Activated CD8-positive, alpha-beta T cell treated with anti-CD3 and anti-CD28 coated beads for 36 hours (primary cell): ENCODE measurements at regions not wholly inside any gene's neighbourhood (a gene's known extent, or its start where the extent isn't known, plus 50 kb on each side); places are given as distances from the start of the nearest gene placed in this dataset.

Experiments
- ATAC-seq: fragments of 200-7000 bp; cut with Tn5 transposase; one replicate; pipeline ENCODE4 v1.10.0; 2021; ENCODE audit warnings: mild to moderate bottlenecking, moderate library complexity
- CTCF ChIA-PET: fragments of 350-600 bp; sonication (Branson Sonifier 250); formaldehyde crosslinking; loops from one replicate; lab custom pipeline; 2021; ENCODE audit warnings: antibody characterized with exemption; lab: Charles Lee
- POLR2A ChIA-PET: fragments of 350-600 bp; sonication (Branson Sonifier 250); formaldehyde crosslinking; loops from one replicate; lab custom pipeline; 2021; ENCODE audit warnings: antibody characterized with exemption; lab: Charles Lee
- DNase-seq: peaks from one replicate; pipeline ENCODE4 v3.0.0-alpha.2; 2020
- H3K27ac Mint-ChIP-seq: one replicate; pipeline ENCODE4 v1.8.0; 2021; ENCODE audit warnings: mild to moderate bottlenecking, mixed read lengths
- H3K27me3 Mint-ChIP-seq: one replicate; pipeline ENCODE4 v1.8.0; 2021; ENCODE audit warnings: mixed read lengths
- H3K36me3 Mint-ChIP-seq: one replicate; pipeline ENCODE4 v1.8.0; 2021; ENCODE audit warnings: low read depth, mixed read lengths
- H3K4me1 Mint-ChIP-seq: one replicate; pipeline ENCODE4 v1.8.0; 2021; ENCODE audit warnings: low read depth, mixed read lengths
- H3K4me3 Mint-ChIP-seq: one replicate; pipeline ENCODE4 v1.8.0; 2021; ENCODE audit warnings: mild to moderate bottlenecking, moderate library complexity, mixed read lengths
- H3K9me3 Mint-ChIP-seq: one replicate; pipeline ENCODE4 v1.8.0; 2021; ENCODE audit warnings: mixed read lengths
- CTCF ChIP-seq: fragments of 200-600 bp; IDR thresholded peaks from one replicate; pipeline ENCODE4 v1.8.0; 2022; ENCODE audit warnings: antibody characterized with exemption, mild to moderate bottlenecking
- intact Hi-C: fragments of 100-400 bp; cut with micrococcal nuclease; formaldehyde crosslinking; loops from one replicate; pipeline ENCODE4 v1.10.0; 2022

DNA sequence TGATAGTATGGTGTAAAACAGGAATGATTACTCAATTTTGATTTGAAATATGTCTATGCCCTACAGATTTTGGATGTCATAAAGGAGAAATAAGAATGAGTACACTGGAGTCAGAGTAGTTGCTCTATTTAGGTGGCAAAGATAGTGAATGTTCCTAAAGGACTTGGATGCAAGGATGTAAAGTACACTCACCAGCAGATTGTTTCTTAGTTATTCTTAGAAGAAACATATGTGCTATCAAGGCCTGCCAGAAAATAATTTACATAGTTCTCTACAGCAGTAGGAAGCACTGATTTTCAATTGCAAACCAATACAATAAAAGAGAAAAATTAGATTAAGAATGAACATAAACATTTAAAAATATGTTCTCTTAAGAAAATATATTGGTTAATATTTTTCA is 259.4 kb downstream of the PPP1R3A start:
- intact Hi-C loops, result no loop called here
- H3K4me1 Mint-ChIP-seq, result no peaks in the 10 kb centered on the region
- H3K27ac Mint-ChIP-seq, result no peak overlapping the region
- no peak for ATAC-seq
- POLR2A ChIA-PET, result no interaction called here
- no peaks in the 10 kb centered on the region for H3K36me3 Mint-ChIP-seq
- no peak for DNase-seq
- no peak overlapping the region for H3K4me3 Mint-ChIP-seq
- no peak for TF ChIP-seq CTCF
- no peaks in the 10 kb centered on the region for H3K27me3 Mint-ChIP-seq
- CTCF ChIA-PET, result no interaction called here
- H3K9me3 Mint-ChIP-seq, result no peaks in the 10 kb centered on the region

DNA sequence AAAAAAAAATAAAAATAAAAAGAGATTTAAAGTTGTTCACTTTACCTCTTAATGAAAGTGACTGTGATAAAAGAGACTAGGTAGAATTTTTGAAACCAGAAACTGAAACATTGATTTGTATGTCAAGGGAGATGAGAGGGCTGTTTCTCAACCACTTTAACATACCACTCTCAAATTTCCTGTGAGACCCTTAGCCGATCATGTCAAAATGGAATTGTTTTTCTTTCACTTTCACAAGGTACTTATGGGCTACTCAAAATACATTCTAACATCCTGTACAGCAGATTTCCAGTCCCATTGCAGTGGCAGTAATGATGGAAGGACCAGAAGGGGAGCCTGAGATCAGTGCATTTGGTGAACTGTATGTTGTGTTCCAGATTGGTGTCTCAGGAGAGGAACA is 261.2 kb downstream of the PPP1R3A start:
- CTCF ChIA-PET, result no interaction called here
- no peak for TF ChIP-seq CTCF
- Mint-ChIP-seq H3K27ac (no peak overlapping the region), H3K36me3 (no peaks in the 10 kb centered on the region), H3K9me3 (no peaks in the 10 kb centered on the region), H3K4me3 (no peak overlapping the region), H3K27me3 (no peaks in the 10 kb centered on the region), H3K4me1 (no peaks in the 10 kb centered on the region)
- DNase-seq (no peak), ATAC-seq (no peak)
- intact Hi-C loops, result no loop called here
- POLR2A ChIA-PET, result no interaction called here

DNA sequence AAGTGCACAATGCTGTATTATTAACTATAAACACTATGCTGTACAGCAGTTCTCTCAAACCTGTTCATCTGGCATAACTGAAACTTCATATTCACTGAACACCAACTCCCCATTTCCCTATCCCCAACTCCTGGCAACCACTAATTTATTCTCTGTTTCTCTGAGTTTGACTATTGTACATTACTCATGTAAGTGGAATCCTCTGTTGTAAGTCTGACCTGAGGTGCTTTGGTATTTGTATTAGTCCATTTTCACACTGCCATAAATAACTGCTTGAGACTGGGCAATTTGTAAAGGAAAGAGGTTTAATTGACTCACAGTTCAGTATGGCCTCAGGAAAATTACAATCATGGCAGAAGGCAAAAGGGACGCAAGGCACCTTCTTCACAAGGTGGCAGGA is 266.3 kb downstream of the PPP1R3A start:
- POLR2A ChIA-PET, result no interaction called here
- CTCF ChIA-PET, result no interaction called here
- intact Hi-C loops, result no loop called here
- Mint-ChIP-seq H3K27ac (no peak overlapping the region), H3K4me1 (no peaks in the 10 kb centered on the region), H3K9me3 (no peaks in the 10 kb centered on the region), H3K36me3 (no peaks in the 10 kb centered on the region), H3K4me3 (no peak overlapping the region), H3K27me3 (no peaks in the 10 kb centered on the region)
- no peak for TF ChIP-seq CTCF
- no peak for DNase-seq
- no peak for ATAC-seq

GRCh38 chr7:113649556-113649955 is 269.3 kb downstream of the PPP1R3A start:
- Mint-ChIP-seq H3K27me3 (no peaks in the 10 kb centered on the region), H3K9me3 (no peaks in the 10 kb centered on the region), H3K4me3 (no peak overlapping the region), H3K36me3 (no peaks in the 10 kb centered on the region), H3K4me1 (no peaks in the 10 kb centered on the region), H3K27ac (no peak overlapping the region)
- ATAC-seq (no peak), DNase-seq (no peak)
- ChIA-PET CTCF (no interaction called here), POLR2A (no interaction called here)
- intact Hi-C loops, result no loop called here
- no peak for TF ChIP-seq CTCF

- no peak for TF ChIP-seq CTCF
- POLR2A ChIA-PET, result no interaction called here
- Mint-ChIP-seq H3K4me3 (no peak overlapping the region), H3K27ac (no peak overlapping the region), H3K4me1 (no peaks in the 10 kb centered on the region), H3K9me3 (no peaks in the 10 kb centered on the region), H3K36me3 (no peaks in the 10 kb centered on the region), H3K27me3 (no peaks in the 10 kb centered on the region)
- no peak for DNase-seq
- CTCF ChIA-PET, result no interaction called here
- ATAC-seq, result no peak
- intact Hi-C loops, result no loop called here
Observed at GRCh38 chr7:113639221-113639620, 279.6 kb downstream of the PPP1R3A start.
